Kidney (tissue), 13 donors: ENCODE measurements at regions not wholly inside any gene's neighbourhood (a gene's known extent, or its start where the extent isn't known, plus 50 kb on each side); places are given as distances from the start of the nearest gene placed in this dataset.
A peak's percentile ranks its signal among the peaks of the same experiment; 100 is the strongest.

Experiments used
- DNase-seq, 5 donors: peaks; one replicate each; pipeline ENCODE4 v3.0.0-alpha.2; 2013 to 2020
- FAIRE-seq: peaks from 2 replicates; lab custom pipeline; 2012; peaks lifted over from hg19 to GRCh38; lab: Jason Lieb, UNC
- H3K27ac ChIP-seq, 2 donors: one replicate each; pipeline ENCODE4 v1.7.0; 2013; ENCODE audit warnings: low read depth in 2 of 2, low read length in 2 of 2, inconsistent platforms in 1 of 2
- H3K27me3 ChIP-seq: one replicate; pipeline ENCODE4 v1.7.1; 2013; ENCODE audit warnings: low read length, inconsistent platforms; ENCODE audit not compliant: control insufficient read depth, insufficient read depth
- H3K36me3 ChIP-seq, 3 donors: one replicate each; pipeline versions ENCODE4 v1.7.0 to v1.7.1; 2013; ENCODE audit warnings: low read length in 3 of 3, control low read depth in 1 of 3, inconsistent platforms in 1 of 3; ENCODE audit not compliant: insufficient read depth in 3 of 3, control insufficient read depth in 2 of 3
- H3K4me1 ChIP-seq, 3 donors: one replicate each; pipeline versions ENCODE4 v1.7.0 to v1.7.1; 2013; ENCODE audit warnings: low read length in 3 of 3, inconsistent platforms in 1 of 3, low read depth in 1 of 3; ENCODE audit not compliant: control insufficient read depth in 2 of 3, insufficient read depth in 2 of 3
- H3K4me3 ChIP-seq, 3 donors: one replicate each; pipeline versions ENCODE4 v1.7.0 to v1.8.1; 2013; ENCODE audit warnings: low read length in 3 of 3, control low read depth in 1 of 3, inconsistent platforms in 1 of 3
- H3K9ac ChIP-seq, 3 donors: one replicate each; pipeline versions ENCODE4 v1.7.0 to v1.7.1; 2013; ENCODE audit warnings: low read length in 3 of 3, control low read depth in 1 of 3, inconsistent platforms in 1 of 3
- H3K9me3 ChIP-seq, 3 donors: one replicate each; pipeline versions ENCODE4 v1.7.0 to v1.7.1; 2013; ENCODE audit warnings: low read length in 3 of 3, control low read depth in 1 of 3, inconsistent platforms in 1 of 3; ENCODE audit not compliant: control insufficient read depth in 2 of 3, insufficient read depth in 1 of 3
- intact Hi-C: fragments of 100-400 bp; cut with DNase I; formaldehyde crosslinking; loops from one replicate; pipeline ENCODE4 v1.11.1; 2022
- TF ChIP-seq, protein P1 (sequence below): IDR thresholded peaks from 3 replicates; pipeline ENCODE4 v1.5.1; 2012; ENCODE audit warnings: mild to moderate bottlenecking, moderate library complexity, borderline replicate concordance; ENCODE audit not compliant: insufficient read depth; ENCODE audit errors: extremely low read depth
- donor health status: control.
- donor health status: control.
- donor health status: control.
- donor health status: control.
- donor health status: control.
- donor health status: DM: yes; HTN: yes; CAD: no.
- donor health status: Normal renal cell carcinoma (clear cell type).

GRCh38 chr11:39144351-39145130 lies 2314.9 kb downstream of the LRRC4C start:
- TF ChIP-seq, protein P1, sequence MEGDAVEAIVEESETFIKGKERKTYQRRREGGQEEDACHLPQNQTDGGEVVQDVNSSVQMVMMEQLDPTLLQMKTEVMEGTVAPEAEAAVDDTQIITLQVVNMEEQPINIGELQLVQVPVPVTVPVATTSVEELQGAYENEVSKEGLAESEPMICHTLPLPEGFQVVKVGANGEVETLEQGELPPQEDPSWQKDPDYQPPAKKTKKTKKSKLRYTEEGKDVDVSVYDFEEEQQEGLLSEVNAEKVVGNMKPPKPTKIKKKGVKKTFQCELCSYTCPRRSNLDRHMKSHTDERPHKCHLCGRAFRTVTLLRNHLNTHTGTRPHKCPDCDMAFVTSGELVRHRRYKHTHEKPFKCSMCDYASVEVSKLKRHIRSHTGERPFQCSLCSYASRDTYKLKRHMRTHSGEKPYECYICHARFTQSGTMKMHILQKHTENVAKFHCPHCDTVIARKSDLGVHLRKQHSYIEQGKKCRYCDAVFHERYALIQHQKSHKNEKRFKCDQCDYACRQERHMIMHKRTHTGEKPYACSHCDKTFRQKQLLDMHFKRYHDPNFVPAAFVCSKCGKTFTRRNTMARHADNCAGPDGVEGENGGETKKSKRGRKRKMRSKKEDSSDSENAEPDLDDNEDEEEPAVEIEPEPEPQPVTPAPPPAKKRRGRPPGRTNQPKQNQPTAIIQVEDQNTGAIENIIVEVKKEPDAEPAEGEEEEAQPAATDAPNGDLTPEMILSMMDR, result no peak
- no peaks in the 10 kb centered on the region for H3K4me1 ChIP-seq
- H3K4me3 ChIP-seq, result no peak overlapping the region
- intact Hi-C loops, result no loop called here
- FAIRE-seq (no peak), DNase-seq (no peak)
- no peak overlapping the region for H3K27ac ChIP-seq
- no peaks in the 10 kb centered on the region for H3K36me3 ChIP-seq
- H3K9ac ChIP-seq, result no peak overlapping the region
- H3K27me3 ChIP-seq, result no peaks in the 10 kb centered on the region
- no peaks in the 10 kb centered on the region for H3K9me3 ChIP-seq

DNA sequence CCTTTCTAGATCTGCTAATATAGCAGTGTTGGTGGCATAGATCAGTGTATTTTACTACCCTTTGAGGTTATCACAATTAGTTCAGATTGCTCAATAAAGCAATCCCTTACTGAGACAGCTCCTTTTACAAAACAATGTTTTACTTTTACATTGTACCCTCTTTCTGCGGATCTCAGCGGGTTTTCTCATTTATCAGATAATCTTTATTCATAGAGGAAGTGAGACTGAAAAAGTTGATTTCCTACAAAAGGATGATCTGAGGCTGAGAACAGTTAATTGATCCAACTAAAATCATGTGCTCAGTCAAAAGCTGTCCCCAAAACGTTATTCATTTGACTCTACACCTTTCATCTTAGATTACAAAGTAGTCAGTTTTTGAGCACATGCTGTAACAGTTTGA lies 2319.9 kb downstream of the LRRC4C start:
- H3K9me3 ChIP-seq, result no peaks in the 10 kb centered on the region
- no peak overlapping the region for H3K4me3 ChIP-seq
- intact Hi-C loops, result no loop called here
- no peaks in the 10 kb centered on the region for H3K36me3 ChIP-seq
- no peaks in the 10 kb centered on the region for H3K4me1 ChIP-seq
- DNase-seq (no peak), FAIRE-seq (no peak)
- H3K27me3 ChIP-seq, result no peaks in the 10 kb centered on the region
- no peak overlapping the region for H3K9ac ChIP-seq
- H3K27ac ChIP-seq, result no peak overlapping the region
- TF ChIP-seq, protein P1, result no peak

DNA sequence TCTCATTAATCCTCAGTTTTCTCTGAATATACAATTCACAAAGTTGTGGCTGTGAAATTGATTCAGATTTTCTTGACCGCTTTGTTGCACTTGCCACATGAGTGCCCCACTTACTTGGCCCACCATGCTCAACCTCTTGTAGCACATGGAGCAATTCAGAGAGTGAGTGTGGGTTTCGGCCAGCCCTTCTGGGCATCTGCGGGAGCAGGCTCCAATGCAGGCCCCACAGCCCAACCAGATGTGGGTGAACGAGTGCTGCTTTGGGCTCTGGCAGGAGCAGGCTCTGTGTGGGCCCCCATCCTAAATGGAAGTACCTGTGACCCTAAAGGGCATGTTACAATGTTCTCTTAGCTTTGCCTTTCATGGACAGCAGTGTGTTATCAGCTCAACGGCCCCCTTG lies 2338.6 kb downstream of the LRRC4C start:
- TF ChIP-seq, protein P1, result no peak
- Histone ChIP-seq H3K4me1 (no peaks in the 10 kb centered on the region), H3K9ac (no peak overlapping the region), H3K36me3 (no peaks in the 10 kb centered on the region), H3K4me3 (no peak overlapping the region), H3K9me3 (no peaks in the 10 kb centered on the region), H3K27ac (no peak overlapping the region), H3K27me3 (no peaks in the 10 kb centered on the region)
- FAIRE-seq (no peak), DNase-seq (peak in 1 of 5 donors; percentile 59)
- intact Hi-C loops, result no loop called here
